H1 (cell line): ENCODE measurements at regions not wholly inside any gene's neighbourhood (a gene's known extent, or its start where the extent isn't known, plus 50 kb on each side); places are given as distances from the start of the nearest gene placed in this dataset.

Experiments
- CHD7 ChIP-seq: fragments of 300-600 bp; sonication (generic); IDR thresholded peaks from 2 replicates; pipeline ENCODE4 v1.7.1; 2012; ENCODE audit warnings: low read length, moderate library complexity, mild to moderate bottlenecking, inconsistent platforms; ENCODE audit not compliant: insufficient replicate concordance
- CTCF ChIP-seq, 3 experiments: IDR thresholded peaks; 1 replicate in 2 of 3; 2 replicates in 1 of 3; pipeline versions ENCODE4 v1.5.1 to v1.6.1; 2011; ENCODE audit warnings: low read length in 3 of 3, mild to moderate bottlenecking in 3 of 3, inconsistent platforms in 2 of 3, low read depth in 1 of 3, moderate library complexity in 1 of 3; ENCODE audit not compliant: insufficient read depth in 1 of 3; ENCODE audit errors: control extremely low read depth in 1 of 3
- SUZ12 ChIP-seq: fragments of 200-600 bp; sonication (generic); IDR thresholded peaks from 2 replicates; pipeline ENCODE4 v1.6.1; 2012; ENCODE audit warnings: mild to moderate bottlenecking, inconsistent platforms, low read length, moderate library complexity, mixed read lengths
- TCF12 ChIP-seq: IDR thresholded peaks from 2 replicates; pipeline ENCODE4 v1.6.1; 2011; ENCODE audit warnings: low read depth, mild to moderate bottlenecking, low read length

GRCh38 chr12:89768586-89769482, 60.2 kb upstream of the ATP2B1 start (continued):
- TF ChIP-seq CHD7, result no peak
- TF ChIP-seq TCF12, result no peak
- no peak for TF ChIP-seq SUZ12
- no peak for TF ChIP-seq CTCF (IDR thresholded peaks at IDR 0.05; ENCODE audit: control extremely low read depth in 1 of 3, insufficient read depth in 1 of 3, low read depth in 1 of 3, low read length in 3 of 3)
